Ishikawa (cell line): ENCODE measurements at regions not wholly inside any gene's neighbourhood (a gene's known extent, or its start where the extent isn't known, plus 50 kb on each side); places are given as distances from the start of the nearest gene placed in this dataset.

Source experiments
- CEBPB ChIP-seq: IDR thresholded peaks from 2 replicates; pipeline ENCODE4 v1.6.1; 2012
- EP300 ChIP-seq: IDR thresholded peaks from 2 replicates; pipeline ENCODE4 v1.6.1; 2012; ENCODE audit warnings: borderline replicate concordance
- FOXM1 ChIP-seq: IDR thresholded peaks from 2 replicates; pipeline ENCODE4 v1.6.1; 2012; ENCODE audit warnings: low read depth, borderline replicate concordance
- MAX ChIP-seq: IDR thresholded peaks from 2 replicates; pipeline ENCODE4 v1.6.1; 2012
- TAF1 ChIP-seq: IDR thresholded peaks from 2 replicates; pipeline ENCODE4 v1.6.1; 2012; ENCODE audit warnings: low read depth, mild to moderate bottlenecking
- TCF12 ChIP-seq: IDR thresholded peaks from 2 replicates; pipeline ENCODE4 v1.6.1; 2012; ENCODE audit warnings: low read depth
- TEAD4 ChIP-seq: IDR thresholded peaks from 2 replicates; pipeline ENCODE4 v1.6.1; 2012
- TF ChIP-seq, protein P1 (sequence below): IDR thresholded peaks from 2 replicates; pipeline ENCODE4 v1.6.1; 2012; ENCODE audit warnings: low read depth, mild to moderate bottlenecking

DNA sequence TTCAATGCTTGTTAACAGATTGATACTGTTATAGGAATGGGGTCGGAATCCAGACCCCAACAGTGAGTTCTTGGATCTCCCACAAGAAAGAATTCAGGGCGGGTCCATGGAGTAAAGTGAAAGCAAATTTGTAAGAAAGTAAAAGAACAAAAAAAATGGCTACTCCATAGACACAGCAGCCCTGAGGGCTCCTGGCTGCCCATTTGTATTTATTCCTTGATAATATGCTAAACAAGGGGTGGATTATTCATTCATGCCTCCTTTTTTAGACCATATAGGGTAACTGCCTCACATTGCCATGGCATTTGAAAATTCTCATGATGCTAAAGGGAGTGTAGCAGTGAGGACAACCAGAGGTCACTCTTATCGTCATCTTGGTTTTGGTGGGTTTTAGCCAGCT, 717.2 kb upstream of the KCND2 start:
- TF ChIP-seq TAF1 (no peak), EP300 (no peak), CEBPB (no peak), TEAD4 (no peak), MAX (no peak), FOXM1 (no peak), TCF12 (no peak)
- TF ChIP-seq, protein P1, sequence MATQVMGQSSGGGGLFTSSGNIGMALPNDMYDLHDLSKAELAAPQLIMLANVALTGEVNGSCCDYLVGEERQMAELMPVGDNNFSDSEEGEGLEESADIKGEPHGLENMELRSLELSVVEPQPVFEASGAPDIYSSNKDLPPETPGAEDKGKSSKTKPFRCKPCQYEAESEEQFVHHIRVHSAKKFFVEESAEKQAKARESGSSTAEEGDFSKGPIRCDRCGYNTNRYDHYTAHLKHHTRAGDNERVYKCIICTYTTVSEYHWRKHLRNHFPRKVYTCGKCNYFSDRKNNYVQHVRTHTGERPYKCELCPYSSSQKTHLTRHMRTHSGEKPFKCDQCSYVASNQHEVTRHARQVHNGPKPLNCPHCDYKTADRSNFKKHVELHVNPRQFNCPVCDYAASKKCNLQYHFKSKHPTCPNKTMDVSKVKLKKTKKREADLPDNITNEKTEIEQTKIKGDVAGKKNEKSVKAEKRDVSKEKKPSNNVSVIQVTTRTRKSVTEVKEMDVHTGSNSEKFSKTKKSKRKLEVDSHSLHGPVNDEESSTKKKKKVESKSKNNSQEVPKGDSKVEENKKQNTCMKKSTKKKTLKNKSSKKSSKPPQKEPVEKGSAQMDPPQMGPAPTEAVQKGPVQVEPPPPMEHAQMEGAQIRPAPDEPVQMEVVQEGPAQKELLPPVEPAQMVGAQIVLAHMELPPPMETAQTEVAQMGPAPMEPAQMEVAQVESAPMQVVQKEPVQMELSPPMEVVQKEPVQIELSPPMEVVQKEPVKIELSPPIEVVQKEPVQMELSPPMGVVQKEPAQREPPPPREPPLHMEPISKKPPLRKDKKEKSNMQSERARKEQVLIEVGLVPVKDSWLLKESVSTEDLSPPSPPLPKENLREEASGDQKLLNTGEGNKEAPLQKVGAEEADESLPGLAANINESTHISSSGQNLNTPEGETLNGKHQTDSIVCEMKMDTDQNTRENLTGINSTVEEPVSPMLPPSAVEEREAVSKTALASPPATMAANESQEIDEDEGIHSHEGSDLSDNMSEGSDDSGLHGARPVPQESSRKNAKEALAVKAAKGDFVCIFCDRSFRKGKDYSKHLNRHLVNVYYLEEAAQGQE: no peak
